PC-3 (cell line): ENCODE measurements at regions not wholly inside any gene's neighbourhood (a gene's known extent, or its start where the extent isn't known, plus 50 kb on each side); places are given as distances from the start of the nearest gene placed in this dataset.
"Not testable (repeated sequence)": the region's sequence is repeated elsewhere in the genome, so short reads cannot be mapped to it uniquely, and the experiment has no call there.

Experiments used
- ATAC-seq: fragments of 200-7000 bp; cut with Tn5 transposase; 2 replicates; pipeline ENCODE4 v1.9.1; 2020; ENCODE audit warnings: mild to moderate bottlenecking, moderate library complexity
- BruUV-seq: library from RNA; stranded (reverse); fragments of 400-500 nt; replicated peaks from 2 replicates; lab custom pipeline; 2021; lab: Mats Ljungman, UMichigan
- CTCF ChIA-PET: fragments of 300-600 bp; sonication (Branson Sonifier 250); formaldehyde crosslinking; loops from one replicate; lab custom pipeline; 2022; ENCODE audit warnings: antibody characterized with exemption; lab: Charles Lee
- POLR2A ChIA-PET: fragments of 300-600 bp; sonication (Branson Sonifier 250); formaldehyde crosslinking; loops from one replicate; lab custom pipeline; 2022; ENCODE audit warnings: antibody characterized with exemption; ENCODE audit not compliant: unreplicated experiment; lab: Charles Lee
- DNase-seq: peaks from one replicate; pipeline ENCODE4 v3.0.0-alpha.2; 2015
- H2AFZ ChIP-seq: fragments of 300-600 bp; sonication (generic); 2 replicates; pipeline ENCODE4 v1.6.0; 2016; ENCODE audit warnings: antibody characterized with exemption, low read length
- H3F3A ChIP-seq: fragments of 300-600 bp; sonication (generic); one replicate; pipeline ENCODE4 v1.6.0; 2017; ENCODE audit warnings: antibody characterized with exemption, low read length, control low read depth, mild to moderate bottlenecking; ENCODE audit not compliant: unreplicated experiment
- H3K27ac ChIP-seq: fragments of 300-600 bp; sonication (generic); 2 replicates; pipeline ENCODE4 v1.5.1; 2016; ENCODE audit warnings: mild to moderate bottlenecking, low read length
- H3K27me3 ChIP-seq: fragments of 300-600 bp; sonication (generic); 2 replicates; pipeline ENCODE4 v1.6.1; 2016; ENCODE audit warnings: low read length, mixed read lengths
- H3K36me3 ChIP-seq: fragments of 300-600 bp; sonication (generic); 2 replicates; pipeline ENCODE4 v1.6.1; 2016; ENCODE audit warnings: low read depth, mixed run types, low read length, mixed read lengths
- H3K4me1 ChIP-seq: fragments of 300-600 bp; sonication (generic); 2 replicates; pipeline ENCODE4 v1.5.1; 2016; ENCODE audit warnings: low read length; ENCODE audit not compliant: insufficient read depth
- H3K4me2 ChIP-seq: fragments of 300-600 bp; sonication (generic); 2 replicates; pipeline ENCODE4 v1.6.0; 2016; ENCODE audit warnings: low read length
- H3K4me3 ChIP-seq: fragments of 300-600 bp; sonication (generic); 2 replicates; pipeline ENCODE4 v1.5.1; 2016; ENCODE audit warnings: mild to moderate bottlenecking, low read length, mixed read lengths
- H3K79me2 ChIP-seq: fragments of 300-600 bp; sonication (generic); 2 replicates; pipeline ENCODE4 v1.6.1; 2017; ENCODE audit warnings: low read length, mixed read lengths
- H3K9ac ChIP-seq: fragments of 300-600 bp; sonication (generic); 2 replicates; pipeline ENCODE4 v1.6.0; 2016; ENCODE audit warnings: mild to moderate bottlenecking, low read length
- H3K9me2 ChIP-seq: fragments of 300-600 bp; sonication (generic); replicated peaks from 2 replicates; pipeline ENCODE4 v1.6.1; 2016; ENCODE audit warnings: mixed run types, low read length, mixed read lengths
- H3K9me3 ChIP-seq: fragments of 300-600 bp; sonication (generic); 2 replicates; pipeline ENCODE4 v1.6.1; 2016; ENCODE audit warnings: low read length, mixed read lengths
- H4K20me1 ChIP-seq: fragments of 300-600 bp; sonication (generic); 2 replicates; pipeline ENCODE4 v1.6.1; 2016; ENCODE audit warnings: low read length, mixed read lengths
- CTCF ChIP-seq: fragments of 300-600 bp; sonication (generic); conservative IDR thresholded peaks from 2 replicates; pipeline ENCODE4 v1.5.1; 2017; ENCODE audit warnings: antibody characterized with exemption, low read depth, mild to moderate bottlenecking, low read length
- EZH2 ChIP-seq: fragments of 300-600 bp; sonication (generic); IDR thresholded peaks from one replicate; pipeline ENCODE4 v1.6.1; 2017; ENCODE audit warnings: antibody characterized with exemption, mild to moderate bottlenecking, low read length; ENCODE audit not compliant: unreplicated experiment
- EZH2phosphoT487 ChIP-seq: fragments of 300-600 bp; sonication (generic); IDR thresholded peaks from 2 replicates; pipeline ENCODE4 v1.6.1; 2018; ENCODE audit warnings: mild to moderate bottlenecking, antibody characterized with exemption, low read length, borderline replicate concordance
- intact Hi-C: fragments of 100-400 bp; cut with micrococcal nuclease; formaldehyde crosslinking; loops from 2 replicates; pipeline ENCODE4 v1.9.0; 2023

GRCh38 chr4:38531141-38531727, 132.8 kb upstream of the KLF3 start:
- Histone ChIP-seq H3K79me2 (no peaks in the 10 kb centered on the region), H4K20me1 (no peaks in the 10 kb centered on the region), H3K4me3 (no peak overlapping the region), H3F3A (no peaks in the 10 kb centered on the region), H3K4me2 (no peak overlapping the region), H3K36me3 (no peaks in the 10 kb centered on the region), H3K9me2 (no peaks in the 10 kb centered on the region), H3K27ac (no peak overlapping the region), H3K27me3 (no peaks in the 10 kb centered on the region), H3K4me1 (peaks cover 14% of the 10 kb centered on the region), H3K9ac (no peak overlapping the region), H3K9me3 (no peaks in the 10 kb centered on the region), H2AFZ (no peak overlapping the region)
- DNase-seq (no peak), ATAC-seq (no peak)
- no peak for TF ChIP-seq EZH2
- no peak for TF ChIP-seq EZH2phosphoT487
- no peak for TF ChIP-seq CTCF
- intact Hi-C loops, result no loop called here
- ChIA-PET CTCF (no interaction called here), POLR2A (no interaction called here)
- BruUV-seq, result no TSS peak

DNA sequence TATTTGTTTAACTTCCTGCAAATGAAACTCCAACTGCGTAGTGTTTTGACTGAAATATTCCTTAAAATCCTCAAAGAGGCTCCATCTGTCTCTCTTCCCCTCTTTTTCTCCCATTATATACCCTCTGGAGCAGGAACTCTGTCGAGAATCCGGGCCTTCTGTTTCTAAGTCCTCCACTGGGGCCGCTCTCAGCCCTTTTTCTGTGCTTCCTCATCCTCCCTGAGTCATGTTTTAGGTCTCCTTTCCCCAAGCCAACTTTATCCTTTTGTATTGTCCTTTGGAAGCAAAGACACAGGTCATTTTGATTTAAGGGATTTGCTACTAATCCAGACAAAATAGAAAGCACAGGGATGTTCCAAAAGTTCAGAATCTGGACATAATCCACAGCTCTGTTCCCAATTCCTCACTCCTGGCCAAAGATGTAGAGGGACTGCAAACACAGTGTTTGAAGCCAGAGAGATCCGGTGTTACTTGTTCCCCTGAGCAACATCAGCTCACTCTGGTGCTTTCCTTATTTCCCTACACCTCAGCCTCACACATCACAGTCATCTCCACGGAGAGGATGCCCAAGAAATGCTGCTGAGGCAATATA, 131.0 kb upstream of the KLF3 start:
- H4K20me1 ChIP-seq, result no peaks in the 10 kb centered on the region

DNA sequence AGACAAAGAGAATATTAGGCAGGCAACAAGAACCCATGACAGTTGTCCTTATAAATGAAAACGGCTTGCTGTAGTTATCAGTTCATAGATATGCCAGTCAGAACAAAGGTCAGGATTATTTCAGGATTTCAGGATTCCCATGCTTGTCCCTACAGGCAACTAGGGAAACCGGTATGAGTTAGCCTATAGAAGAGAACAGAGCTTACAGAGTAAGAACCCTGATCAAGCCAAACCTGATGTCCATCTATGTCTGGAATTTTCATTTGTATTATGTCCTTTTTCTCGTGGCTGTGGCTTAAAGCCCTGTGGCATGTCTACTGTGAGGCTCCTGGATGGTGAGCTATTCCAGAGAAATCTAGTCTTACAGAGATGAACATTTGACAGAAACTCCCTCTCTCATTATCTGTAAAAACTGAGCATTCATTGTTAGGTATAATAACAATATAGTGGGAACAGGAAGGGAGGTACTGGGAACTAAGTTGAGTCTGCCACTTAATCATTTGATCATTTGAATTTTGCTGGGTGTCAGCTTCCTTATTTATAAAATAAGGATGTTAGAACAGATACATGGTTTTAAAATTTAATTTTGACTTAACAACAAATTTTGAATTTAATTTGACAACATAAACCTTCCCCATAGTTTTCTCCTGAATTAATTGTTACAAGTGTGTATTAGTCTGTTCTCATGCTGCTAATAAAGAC, 129.5 kb upstream of the KLF3 start:
- intact Hi-C loops, result no loop called here
- Histone ChIP-seq H3K9ac (no peak overlapping the region), H3K79me2 (no peaks in the 10 kb centered on the region), H3K4me3 (no peak overlapping the region), H3K9me3 (no peaks in the 10 kb centered on the region), H3K27ac (no peak overlapping the region), H3K9me2 (no peaks in the 10 kb centered on the region), H3K27me3 (no peaks in the 10 kb centered on the region), H3K4me2 (no peak overlapping the region), H2AFZ (no peak overlapping the region), H3K4me1 (peaks cover 9% of the 10 kb centered on the region), H3K36me3 (no peaks in the 10 kb centered on the region), H4K20me1 (no peaks in the 10 kb centered on the region), H3F3A (no peaks in the 10 kb centered on the region)
- ATAC-seq (no peak), DNase-seq (no peak)
- BruUV-seq, result no TSS peak
- ChIA-PET POLR2A (no interaction called here), CTCF (no interaction called here)
- no peak for TF ChIP-seq CTCF
- no peak for TF ChIP-seq EZH2phosphoT487
- no peak for TF ChIP-seq EZH2

More for the DNA sequence above, 131.0 kb upstream of the KLF3 start:
- DNase-seq (no peak), ATAC-seq (no peak)
- no peaks in the 10 kb centered on the region for H3K36me3 ChIP-seq
- no peaks in the 10 kb centered on the region for H3F3A ChIP-seq
- H3K9ac ChIP-seq, result no peak overlapping the region
- no peak overlapping the region for H3K27ac ChIP-seq
- no peak overlapping the region for H2AFZ ChIP-seq
- H3K27me3 ChIP-seq, result no peaks in the 10 kb centered on the region
- no peaks in the 10 kb centered on the region for H3K9me2 ChIP-seq
- no peaks in the 10 kb centered on the region for H3K9me3 ChIP-seq
- no peak overlapping the region for H3K4me2 ChIP-seq
- TF ChIP-seq EZH2phosphoT487, result no peak
- no TSS peak for BruUV-seq
- ChIA-PET CTCF (no interaction called here), POLR2A (no interaction called here)
- H3K79me2 ChIP-seq, result no peaks in the 10 kb centered on the region
- peaks cover 14% of the 10 kb centered on the region for H3K4me1 ChIP-seq
- intact Hi-C loops, result no loop called here
- H3K4me3 ChIP-seq, result no peak overlapping the region

GRCh38 chr4:38535071-38535470, 128.9 kb upstream of the KLF3 start:
- POLR2A ChIA-PET, ATAC-seq, H3K27me3 ChIP-seq, H2AFZ ChIP-seq, CTCF ChIA-PET, H3K9me3 ChIP-seq, H3K79me2 ChIP-seq, H3K4me3 ChIP-seq, H4K20me1 ChIP-seq, H3K9me2 ChIP-seq, DNase-seq, H3K4me1 ChIP-seq, H3K4me2 ChIP-seq, H3K36me3 ChIP-seq, H3K9ac ChIP-seq, H3F3A ChIP-seq, H3K27ac ChIP-seq, intact Hi-C loops, BruUV-seq: not testable (repeated sequence)
